ENCODE measurements at regions not wholly inside any gene's neighbourhood (a gene's known extent, or its start where the extent isn't known, plus 50 kb on each side); places are given as distances from the start of the nearest gene placed in this dataset.

GRCh38 chr9:79799691-79800335, 228.0 kb downstream of the TLE4 start:
- DNase-seq = no peak

GRCh38 chr9:79798450-79798849, 226.7 kb downstream of the TLE4 start:
- DNase-seq = no peak

- no peak for DNase-seq
These were observed 224.6 kb downstream of the TLE4 start for GRCh38 chr9:79796411-79796810.

- DNase-seq = no peak
These were observed 216.9 kb downstream of the TLE4 start for GRCh38 chr9:79788662-79789061.

GRCh38 chr9:79781263-79781662, 209.5 kb downstream of the TLE4 start:
- DNase-seq = no peak

GRCh38 chr9:79780559-79780958, 208.8 kb downstream of the TLE4 start:
- no peak for DNase-seq

- no peak for DNase-seq
These were observed 208.1 kb downstream of the TLE4 start for GRCh38 chr9:79779901-79780300.

- no peak for DNase-seq
These were observed 206.8 kb downstream of the TLE4 start for GRCh38 chr9:79778581-79778980.

- DNase-seq = no peak
These were observed 204.8 kb downstream of the TLE4 start for GRCh38 chr9:79776581-79776980.

All from Kasumi-1 (cell line).